ENCODE measurements at regions not wholly inside any gene's neighbourhood (a gene's known extent, or its start where the extent isn't known, plus 50 kb on each side); places are given as distances from the start of the nearest gene placed in this dataset.

- TF ChIP-seq, protein P1, sequence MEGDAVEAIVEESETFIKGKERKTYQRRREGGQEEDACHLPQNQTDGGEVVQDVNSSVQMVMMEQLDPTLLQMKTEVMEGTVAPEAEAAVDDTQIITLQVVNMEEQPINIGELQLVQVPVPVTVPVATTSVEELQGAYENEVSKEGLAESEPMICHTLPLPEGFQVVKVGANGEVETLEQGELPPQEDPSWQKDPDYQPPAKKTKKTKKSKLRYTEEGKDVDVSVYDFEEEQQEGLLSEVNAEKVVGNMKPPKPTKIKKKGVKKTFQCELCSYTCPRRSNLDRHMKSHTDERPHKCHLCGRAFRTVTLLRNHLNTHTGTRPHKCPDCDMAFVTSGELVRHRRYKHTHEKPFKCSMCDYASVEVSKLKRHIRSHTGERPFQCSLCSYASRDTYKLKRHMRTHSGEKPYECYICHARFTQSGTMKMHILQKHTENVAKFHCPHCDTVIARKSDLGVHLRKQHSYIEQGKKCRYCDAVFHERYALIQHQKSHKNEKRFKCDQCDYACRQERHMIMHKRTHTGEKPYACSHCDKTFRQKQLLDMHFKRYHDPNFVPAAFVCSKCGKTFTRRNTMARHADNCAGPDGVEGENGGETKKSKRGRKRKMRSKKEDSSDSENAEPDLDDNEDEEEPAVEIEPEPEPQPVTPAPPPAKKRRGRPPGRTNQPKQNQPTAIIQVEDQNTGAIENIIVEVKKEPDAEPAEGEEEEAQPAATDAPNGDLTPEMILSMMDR (IDR thresholded peaks at IDR 0.05; ENCODE audit: insufficient read depth, low read depth, low read length): no peak
- no peak for TF ChIP-seq EZH2 (IDR thresholded peaks at IDR 0.05; ENCODE audit: insufficient read depth, low read length)
- no peaks in the 10 kb centered on the region for H3K36me3 Mint-ChIP-seq (ENCODE audit: low read depth, unreplicated experiment)
- Histone ChIP-seq H3K27ac (ENCODE audit: low read depth, low read length) (no peak overlapping the region), H3K9ac (ENCODE audit: low read length) (no peak overlapping the region), H3K36me3 (ENCODE audit: insufficient read depth, low read length) (no peaks in the 10 kb centered on the region), H4K20me1 (ENCODE audit: insufficient read depth, low read length) (no peaks in the 10 kb centered on the region), H3K9me3 (ENCODE audit: insufficient read depth, low read depth, low read length) (peaks cover 2% of the 10 kb centered on the region), H3K4me3 (ENCODE audit: insufficient read depth, low read depth, low read length) (no peak overlapping the region), H3K4me1 (ENCODE audit: insufficient read depth, low read length) (no peaks in the 10 kb centered on the region), H3K4me2 (ENCODE audit: low read length) (no peak overlapping the region), H2AFZ (ENCODE audit: low read depth, low read length) (no peak overlapping the region), H3K79me2 (ENCODE audit: insufficient read depth, low read length) (no peaks in the 10 kb centered on the region), H3K27me3 (ENCODE audit: insufficient read depth, low read length) (no peaks in the 10 kb centered on the region)
- H3K4me1 Mint-ChIP-seq (ENCODE audit: low read depth, unreplicated experiment): peaks cover 11% of the 10 kb centered on the region
- DNase-seq (ENCODE audit: low read depth) (no peak), FAIRE-seq (no peak)
- H3K27me3 Mint-ChIP-seq (ENCODE audit: low read depth, unreplicated experiment): peaks cover 2% of the 10 kb centered on the region
- H3K27ac Mint-ChIP-seq (ENCODE audit: unreplicated experiment): no peak overlapping the region
- H3K4me3 Mint-ChIP-seq (ENCODE audit: unreplicated experiment): no peak overlapping the region
- H3K9me3 Mint-ChIP-seq (ENCODE audit: unreplicated experiment): no peaks in the 10 kb centered on the region
Measured at GRCh38 chr5:103404483-103404882, 145.9 kb downstream of the MACIR start.

- Mint-ChIP-seq H3K4me3 (ENCODE audit: unreplicated experiment) (no peak overlapping the region), H3K36me3 (ENCODE audit: low read depth, unreplicated experiment) (no peaks in the 10 kb centered on the region), H3K9me3 (ENCODE audit: unreplicated experiment) (no peaks in the 10 kb centered on the region), H3K27ac (ENCODE audit: unreplicated experiment) (no peak overlapping the region), H3K27me3 (ENCODE audit: low read depth, unreplicated experiment) (peaks cover 2% of the 10 kb centered on the region), H3K4me1 (ENCODE audit: low read depth, unreplicated experiment) (peaks cover 14% of the 10 kb centered on the region)
- FAIRE-seq (no peak), DNase-seq (ENCODE audit: low read depth) (no peak)
- Histone ChIP-seq H3K79me2 (ENCODE audit: insufficient read depth, low read length) (no peaks in the 10 kb centered on the region), H2AFZ (ENCODE audit: low read depth, low read length) (no peak overlapping the region), H3K9ac (ENCODE audit: low read length) (no peak overlapping the region), H3K36me3 (ENCODE audit: insufficient read depth, low read length) (no peaks in the 10 kb centered on the region), H3K27me3 (ENCODE audit: insufficient read depth, low read length) (no peaks in the 10 kb centered on the region), H3K9me3 (ENCODE audit: insufficient read depth, low read depth, low read length) (peaks cover 2% of the 10 kb centered on the region), H3K4me2 (ENCODE audit: low read length) (no peak overlapping the region), H3K4me1 (ENCODE audit: insufficient read depth, low read length) (no peaks in the 10 kb centered on the region), H3K27ac (ENCODE audit: low read depth, low read length) (no peak overlapping the region), H4K20me1 (ENCODE audit: insufficient read depth, low read length) (no peaks in the 10 kb centered on the region), H3K4me3 (ENCODE audit: insufficient read depth, low read depth, low read length) (no peak overlapping the region)
- TF ChIP-seq EZH2 (IDR thresholded peaks at IDR 0.05; ENCODE audit: insufficient read depth, low read length): no peak
- TF ChIP-seq, protein P1 (IDR thresholded peaks at IDR 0.05; ENCODE audit: insufficient read depth, low read depth, low read length): no peak
Measured at GRCh38 chr5:103402851-103403250, 144.3 kb downstream of the MACIR start.

- Histone ChIP-seq H3K36me3 (ENCODE audit: insufficient read depth, low read length) (no peaks in the 10 kb centered on the region), H3K9me3 (ENCODE audit: insufficient read depth, low read depth, low read length) (peaks cover 2% of the 10 kb centered on the region), H3K79me2 (ENCODE audit: insufficient read depth, low read length) (no peaks in the 10 kb centered on the region), H3K4me3 (ENCODE audit: insufficient read depth, low read depth, low read length) (no peak overlapping the region), H3K27me3 (ENCODE audit: insufficient read depth, low read length) (no peaks in the 10 kb centered on the region), H3K4me2 (ENCODE audit: low read length) (no peak overlapping the region), H2AFZ (ENCODE audit: low read depth, low read length) (no peak overlapping the region), H3K4me1 (ENCODE audit: insufficient read depth, low read length) (no peaks in the 10 kb centered on the region), H3K27ac (ENCODE audit: low read depth, low read length) (no peak overlapping the region), H3K9ac (ENCODE audit: low read length) (no peak overlapping the region), H4K20me1 (ENCODE audit: insufficient read depth, low read length) (no peaks in the 10 kb centered on the region)
- peaks cover 2% of the 10 kb centered on the region for H3K27me3 Mint-ChIP-seq (ENCODE audit: low read depth, unreplicated experiment)
- H3K27ac Mint-ChIP-seq (ENCODE audit: unreplicated experiment): no peak overlapping the region
- FAIRE-seq (peak; percentile 84), DNase-seq (ENCODE audit: low read depth) (peak; percentile 26)
- peaks cover 10% of the 10 kb centered on the region for H3K4me1 Mint-ChIP-seq (ENCODE audit: low read depth, unreplicated experiment)
- no peaks in the 10 kb centered on the region for H3K9me3 Mint-ChIP-seq (ENCODE audit: unreplicated experiment)
- TF ChIP-seq EZH2 (IDR thresholded peaks at IDR 0.05; ENCODE audit: insufficient read depth, low read length): no peak
- TF ChIP-seq, protein P1 (IDR thresholded peaks at IDR 0.05; ENCODE audit: insufficient read depth, low read depth, low read length): no peak
- no peak overlapping the region for H3K4me3 Mint-ChIP-seq (ENCODE audit: unreplicated experiment)
- no peaks in the 10 kb centered on the region for H3K36me3 Mint-ChIP-seq (ENCODE audit: low read depth, unreplicated experiment)
Measured at GRCh38 chr5:103397739-103398581, 139.4 kb downstream of the MACIR start.

All from astrocyte (in vitro differentiated cells and primary cell).